T47D (cell line): ENCODE measurements at regions not wholly inside any gene's neighbourhood (a gene's known extent, or its start where the extent isn't known, plus 50 kb on each side); places are given as distances from the start of the nearest gene placed in this dataset.
"Not testable (repeated sequence)": the region's sequence is repeated elsewhere in the genome, so short reads cannot be mapped to it uniquely, and the experiment has no call there.

ENCODE experiments used
- DNase-seq, 2 experiments: peaks; one replicate each; pipeline versions ENCODE4 v3.0.0 to v3.0.0-alpha.2; 2011 to 2012; ENCODE audit warnings: low read depth in 1 of 2, low spot score in 1 of 2
- JUND ChIP-seq: IDR thresholded peaks from 2 replicates; pipeline ENCODE4 v1.6.1; 2012; ENCODE audit warnings: low read depth
- in situ Hi-C: cut with HindIII; loops from 2 replicates; pipeline ENCODE4 v1.10.0; 2016; ENCODE audit warnings: low sequenced_read_pairs, low pct_unique_long_range_greater_than_20kb

- no peak for TF ChIP-seq JUND
- peak in 1 of 2 experiments; percentile 11 for DNase-seq
- in situ Hi-C loops = no loop called here
These were observed 578.6 kb upstream of the RAB6C start for GRCh38 chr2:129400826-129401225.

DNA sequence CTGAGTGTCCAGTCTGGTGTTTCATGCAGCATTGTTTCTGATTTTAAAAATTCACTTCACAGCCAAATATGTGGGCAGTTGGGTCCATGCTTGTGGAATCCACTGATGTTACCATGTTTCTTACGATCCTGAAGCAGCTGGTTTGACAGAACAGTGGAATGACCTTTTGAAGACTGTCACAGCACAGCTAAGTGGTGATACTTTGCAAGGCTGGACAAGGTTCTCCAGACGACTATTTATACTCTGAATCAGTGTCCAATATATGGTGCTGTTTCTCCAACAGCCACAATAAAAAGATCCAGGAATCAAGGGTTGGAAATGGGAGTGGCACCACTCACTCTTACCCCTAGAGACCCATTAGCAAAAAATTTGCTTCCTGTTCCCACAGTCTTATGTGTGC lies 577.4 kb upstream of the RAB6C start:
- in situ Hi-C loops = no loop called here
- TF ChIP-seq JUND = no peak
- no peak for DNase-seq

DNA sequence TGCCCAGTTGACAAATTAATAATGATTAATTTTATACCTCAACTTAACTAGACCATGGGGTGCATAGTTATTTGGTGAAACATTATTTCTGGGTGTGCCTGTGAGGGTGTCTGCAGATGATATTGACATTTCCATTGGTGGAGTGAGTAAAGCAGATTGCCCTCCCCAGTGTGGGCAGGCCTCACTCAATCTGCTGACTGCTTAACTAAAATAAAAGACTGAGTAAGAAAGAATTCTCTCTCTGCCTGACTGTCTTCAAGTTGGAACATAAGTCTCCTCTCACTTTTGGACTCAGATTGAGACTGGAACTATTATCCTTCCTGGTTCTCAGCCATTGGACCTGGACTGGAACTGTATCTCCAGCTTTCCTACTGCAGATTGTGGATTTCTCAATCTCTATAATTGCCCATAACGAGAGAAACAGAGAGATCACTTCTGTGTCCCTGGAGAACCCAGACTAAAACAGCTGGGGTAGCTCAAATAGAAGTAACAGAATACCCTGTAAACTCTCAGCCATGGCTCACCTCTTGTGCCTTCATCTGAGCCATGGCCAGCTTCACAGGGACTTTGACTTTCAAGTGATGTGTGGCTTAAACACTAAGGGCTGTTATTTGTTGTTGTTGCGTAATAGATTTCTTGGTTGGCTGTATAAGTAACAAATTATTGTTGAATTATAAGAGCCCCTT lies 575.3 kb upstream of the RAB6C start:
- in situ Hi-C loops = no loop called here

DNA sequence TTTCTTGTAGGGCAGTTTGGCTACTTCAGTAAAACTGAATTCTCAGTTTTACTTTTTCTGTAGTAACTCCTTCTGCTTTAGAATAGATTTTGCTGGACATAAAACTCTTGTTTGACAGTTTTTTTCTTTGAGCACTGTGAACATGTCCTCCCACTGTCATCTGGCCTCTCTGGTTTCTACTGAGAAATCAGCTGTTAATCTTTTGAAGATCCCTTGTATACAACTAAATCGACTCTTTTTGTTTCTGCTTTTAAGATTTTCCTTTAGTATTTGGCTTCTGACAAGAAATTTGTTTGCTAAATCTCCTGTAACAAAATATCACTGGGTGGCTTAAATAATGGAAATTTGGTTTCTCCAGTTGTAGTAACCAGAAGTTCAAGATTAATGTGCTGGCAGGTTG lies 570.9 kb upstream of the RAB6C start:
- in situ Hi-C loops = no loop called here
- no peak for TF ChIP-seq JUND
- DNase-seq = no peak

More for the DNA sequence above, 575.3 kb upstream of the RAB6C start:
- no peak for DNase-seq
- no peak for TF ChIP-seq JUND

DNA sequence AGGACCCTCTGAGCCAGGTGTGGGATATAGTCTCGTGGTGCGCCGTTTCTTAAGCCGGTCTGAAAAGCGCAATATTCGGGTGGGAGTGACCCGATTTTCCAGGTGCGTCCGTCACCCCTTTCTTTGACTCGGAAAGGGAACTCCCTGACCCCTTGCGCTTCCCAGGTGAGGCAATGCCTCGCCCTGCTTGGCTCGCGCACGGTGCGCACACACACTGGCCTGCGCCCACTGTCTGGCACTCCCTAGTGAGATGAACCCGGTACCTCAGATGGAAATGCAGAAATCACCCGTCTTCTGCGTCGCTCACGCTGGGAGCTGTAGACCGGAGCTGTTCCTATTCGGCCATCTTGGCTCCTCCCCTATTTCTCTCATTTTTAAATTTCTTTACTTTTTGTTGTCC lies 562.4 kb upstream of the RAB6C start:
- DNase-seq, in situ Hi-C loops: not testable (repeated sequence)

GRCh38 chr2:129422028-129422427 lies 557.4 kb upstream of the RAB6C start:
- no peak for TF ChIP-seq JUND
- in situ Hi-C loops = no loop called here
- DNase-seq = no peak

- in situ Hi-C loops = no loop called here
- no peak for TF ChIP-seq JUND
- DNase-seq = no peak
These were observed 551.3 kb upstream of the RAB6C start for GRCh38 chr2:129428086-129428660.

GRCh38 chr2:129430911-129431310 lies 548.6 kb upstream of the RAB6C start:
- no peak for TF ChIP-seq JUND
- DNase-seq = no peak
- in situ Hi-C loops = no loop called here

DNA sequence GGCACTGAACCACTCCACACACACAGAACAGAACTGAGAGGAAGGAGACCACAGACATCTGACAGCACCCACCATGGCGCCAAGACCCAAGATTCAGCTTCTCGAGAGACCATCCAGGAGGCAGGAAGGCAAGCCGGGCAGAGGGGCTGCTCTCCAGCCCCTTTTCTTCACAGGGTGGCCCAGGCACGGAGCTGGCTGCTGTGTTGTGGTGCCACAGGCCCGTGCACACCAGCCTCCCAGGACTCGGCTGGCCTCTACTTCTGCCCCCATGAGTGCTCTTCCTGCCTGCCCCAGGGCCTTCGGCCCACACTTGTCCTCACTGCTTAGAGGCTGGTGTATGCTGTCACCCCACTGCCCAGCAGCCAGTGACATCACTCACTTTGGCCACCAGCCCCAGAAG lies 547.6 kb upstream of the RAB6C start:
- no peak for TF ChIP-seq JUND
- in situ Hi-C loops = no loop called here
- no peak for DNase-seq

GRCh38 chr2:129436809-129437208 lies 542.7 kb upstream of the RAB6C start:
- in situ Hi-C loops = no loop called here
- DNase-seq = no peak
- no peak for TF ChIP-seq JUND

GRCh38 chr2:129437725-129438124 lies 541.7 kb upstream of the RAB6C start:
- DNase-seq = no peak
- in situ Hi-C loops = no loop called here
- TF ChIP-seq JUND = no peak

DNA sequence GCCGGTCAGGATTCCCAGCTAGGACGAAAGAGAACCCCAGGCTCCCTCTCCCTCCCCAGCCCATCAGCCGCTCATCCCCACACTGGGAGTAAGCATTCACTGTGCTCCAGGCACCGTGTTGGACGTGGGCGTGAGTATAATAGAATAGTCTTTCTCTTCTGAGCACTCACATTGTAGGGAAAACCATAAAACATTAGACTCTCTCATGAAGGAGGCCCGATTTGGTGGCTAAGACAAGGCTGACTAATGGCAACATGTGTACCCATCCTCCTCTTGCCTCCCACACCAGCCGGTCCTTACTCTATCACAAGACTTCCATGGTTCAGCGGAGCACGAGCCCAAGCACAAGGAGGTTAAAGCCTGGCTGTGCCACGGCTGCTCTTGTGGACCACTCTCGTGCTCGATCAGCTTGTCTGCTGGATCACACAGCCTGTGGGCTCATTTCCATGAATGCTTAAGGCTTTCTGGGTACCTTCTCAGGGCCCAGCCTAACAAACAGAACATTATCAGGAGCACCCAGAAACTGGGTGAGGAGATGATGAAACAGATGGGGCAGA lies 540.9 kb upstream of the RAB6C start:
- no peak for DNase-seq
- TF ChIP-seq JUND = no peak
- in situ Hi-C loops = no loop called here

- no peak for DNase-seq
- no peak for TF ChIP-seq JUND
- in situ Hi-C loops = no loop called here
These were observed 539.8 kb upstream of the RAB6C start for GRCh38 chr2:129439406-129440302.
